Lower leg skin (tissue), 4 donors: ENCODE measurements at regions not wholly inside any gene's neighbourhood (a gene's known extent, or its start where the extent isn't known, plus 50 kb on each side); places are given as distances from the start of the nearest gene placed in this dataset.

Experiments
- DNase-seq, 2 donors: peaks; one replicate each; pipeline ENCODE4 v3.0.0-alpha.2; 2019; ENCODE audit warnings: low spot score in 2 of 2
- H3K4me3 ChIP-seq: fragments of 200-600 bp; sonication (generic); 2 replicates; pipeline ENCODE4 v1.5.1; 2017; ENCODE audit warnings: mild to moderate bottlenecking, low read depth; ENCODE audit not compliant: poor library complexity, severe bottlenecking
- POLR2A ChIP-seq, 2 donors: fragments of 450-650 bp; IDR thresholded peaks; one replicate each; pipeline ENCODE4 v1.6.1; 2016 to 2017; ENCODE audit warnings: antibody characterized with exemption in 2 of 2, mild to moderate bottlenecking in 1 of 2, moderate library complexity in 1 of 2
- WGBS, 2 donors: methylation state at CpG; one replicate each; pipeline ENCODE4 v1.1.5; 2018; 5-methylcytosine and 5-hydroxymethylcytosine counted together
- intact Hi-C: fragments of 100-400 bp; cut with DNase I; formaldehyde crosslinking; loops from one replicate; pipeline ENCODE4 v1.15.0; 2023; ENCODE audit warnings: low total_unique reads
- TF ChIP-seq, protein P1 (sequence below), 3 donors: fragments of 450-650 bp; IDR thresholded peaks; one replicate each; pipeline ENCODE4 v1.5.1; 2016; ENCODE audit warnings: antibody characterized with exemption in 3 of 3, mild to moderate bottlenecking in 3 of 3, moderate library complexity in 2 of 3

DNA sequence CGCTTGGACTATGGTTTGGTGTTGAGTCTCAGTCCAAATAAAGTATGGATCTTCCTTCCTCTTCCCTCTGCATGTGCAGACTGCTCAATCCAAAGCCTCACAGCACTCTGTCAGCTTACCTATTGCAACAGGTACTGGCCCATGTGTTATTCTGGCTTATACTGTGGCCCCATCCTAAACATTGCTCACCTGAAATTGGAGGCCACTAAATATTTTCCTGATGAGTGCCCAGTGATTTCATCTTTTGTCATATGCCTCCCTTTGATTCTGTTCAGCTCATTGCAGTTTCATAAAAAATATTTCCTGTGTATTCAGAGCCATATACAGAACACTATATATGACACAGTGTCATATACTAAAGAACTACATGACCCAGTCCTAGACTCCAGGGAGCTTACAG is 86.3 kb upstream of the FAM136A start:
- H3K4me3 ChIP-seq = no peak overlapping the region
- no peak for DNase-seq
- 87 to 100% methylated on average over 1 of the region's 1 CpG for WGBS, 2 donors
- intact Hi-C loops = no loop called here
- no peak for TF ChIP-seq POLR2A (IDR thresholded peaks at IDR 0.05)
- TF ChIP-seq, protein P1, sequence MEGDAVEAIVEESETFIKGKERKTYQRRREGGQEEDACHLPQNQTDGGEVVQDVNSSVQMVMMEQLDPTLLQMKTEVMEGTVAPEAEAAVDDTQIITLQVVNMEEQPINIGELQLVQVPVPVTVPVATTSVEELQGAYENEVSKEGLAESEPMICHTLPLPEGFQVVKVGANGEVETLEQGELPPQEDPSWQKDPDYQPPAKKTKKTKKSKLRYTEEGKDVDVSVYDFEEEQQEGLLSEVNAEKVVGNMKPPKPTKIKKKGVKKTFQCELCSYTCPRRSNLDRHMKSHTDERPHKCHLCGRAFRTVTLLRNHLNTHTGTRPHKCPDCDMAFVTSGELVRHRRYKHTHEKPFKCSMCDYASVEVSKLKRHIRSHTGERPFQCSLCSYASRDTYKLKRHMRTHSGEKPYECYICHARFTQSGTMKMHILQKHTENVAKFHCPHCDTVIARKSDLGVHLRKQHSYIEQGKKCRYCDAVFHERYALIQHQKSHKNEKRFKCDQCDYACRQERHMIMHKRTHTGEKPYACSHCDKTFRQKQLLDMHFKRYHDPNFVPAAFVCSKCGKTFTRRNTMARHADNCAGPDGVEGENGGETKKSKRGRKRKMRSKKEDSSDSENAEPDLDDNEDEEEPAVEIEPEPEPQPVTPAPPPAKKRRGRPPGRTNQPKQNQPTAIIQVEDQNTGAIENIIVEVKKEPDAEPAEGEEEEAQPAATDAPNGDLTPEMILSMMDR (IDR thresholded peaks at IDR 0.05) = no peak

DNA sequence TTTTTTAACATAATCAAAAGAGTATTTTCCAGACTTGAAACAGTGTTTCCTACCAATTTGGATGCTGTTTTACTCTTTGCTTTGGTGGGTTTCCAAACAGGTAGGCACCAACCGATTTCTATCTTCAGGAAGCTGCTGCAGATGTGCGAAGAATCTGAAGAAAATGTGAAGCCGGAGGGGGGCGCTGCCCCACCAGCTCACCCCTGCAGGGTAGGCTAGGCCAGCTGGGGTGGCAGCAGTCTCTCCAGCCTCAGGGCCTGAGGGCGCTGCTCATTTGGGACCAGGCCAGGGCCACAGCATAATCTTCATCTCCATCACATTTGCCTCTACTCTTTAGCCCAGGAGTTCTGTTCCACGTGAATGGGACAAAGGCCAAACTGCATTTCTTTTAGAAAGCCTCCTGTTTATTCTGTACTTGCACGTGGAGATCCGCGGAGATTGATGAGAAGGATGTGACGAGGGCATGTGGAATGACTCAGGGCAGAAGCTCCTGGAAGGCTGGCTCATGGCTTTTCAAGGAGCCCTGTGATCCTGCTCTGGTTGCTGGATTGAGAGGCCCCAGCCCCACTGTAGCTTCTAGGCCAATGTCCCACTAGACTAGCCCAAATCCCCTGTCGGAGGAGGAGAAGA is 84.2 kb upstream of the FAM136A start:
- TF ChIP-seq POLR2A (IDR thresholded peaks at IDR 0.05) = no peak
- TF ChIP-seq, protein P1 (IDR thresholded peaks at IDR 0.05) = no peak
- WGBS, 2 donors = 66 to 67% methylated on average over 11 of the region's 11 CpGs
- intact Hi-C loops = no loop called here
- no peak for DNase-seq
- H3K4me3 ChIP-seq = no peak overlapping the region

DNA sequence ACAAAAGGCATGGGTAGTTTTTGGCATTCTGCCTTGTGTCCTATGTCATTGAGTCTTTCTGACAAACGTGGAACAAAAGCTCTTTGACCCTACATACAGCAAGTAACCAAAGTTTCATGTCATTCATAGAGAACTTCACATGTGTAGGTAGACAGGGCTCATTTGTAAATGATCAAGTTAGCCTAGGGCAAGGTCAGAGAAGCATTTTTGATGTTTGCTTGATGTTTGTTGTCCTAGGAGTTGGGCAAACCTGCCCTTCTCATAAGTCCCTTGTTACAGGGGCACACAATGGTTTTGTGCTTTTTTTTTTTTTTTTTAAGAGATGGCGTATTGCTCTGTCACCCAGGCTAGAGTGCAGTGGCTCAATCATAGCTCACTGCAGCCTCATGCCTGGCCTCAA is 83.3 kb upstream of the FAM136A start:
- H3K4me3 ChIP-seq = no peak overlapping the region
- TF ChIP-seq POLR2A (IDR thresholded peaks at IDR 0.05) = no peak
- TF ChIP-seq, protein P1 (IDR thresholded peaks at IDR 0.05) = no peak
- intact Hi-C loops = no loop called here
- DNase-seq = no peak
- 58 to 81% methylated on average over 2 of the region's 2 CpGs for WGBS, 2 donors

DNA sequence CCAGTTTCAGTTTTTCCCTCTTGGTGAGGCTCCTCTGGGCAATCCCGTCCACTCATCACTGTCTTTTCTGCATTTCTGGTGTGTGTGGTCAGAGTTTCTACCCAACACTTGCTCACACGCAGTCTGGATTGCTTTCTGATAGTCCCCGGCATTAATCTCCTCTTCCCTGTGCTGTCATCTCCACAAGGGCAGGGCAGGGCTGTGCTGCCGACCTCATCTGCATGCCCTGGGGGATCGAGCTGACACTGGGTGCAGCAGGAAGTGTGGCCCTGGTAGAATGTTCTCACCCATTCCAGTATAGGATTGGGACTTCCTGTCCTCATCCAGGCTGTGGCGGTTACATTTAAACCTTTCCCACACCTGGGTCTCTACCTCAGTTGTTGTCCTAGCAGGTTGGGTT is 80.0 kb upstream of the FAM136A start:
- intact Hi-C loops = no loop called here
- TF ChIP-seq, protein P1 (IDR thresholded peaks at IDR 0.05) = no peak
- no peak for TF ChIP-seq POLR2A (IDR thresholded peaks at IDR 0.05)
- WGBS, 2 donors = 35 to 37% methylated on average over 6 of the region's 6 CpGs
- no peak overlapping the region for H3K4me3 ChIP-seq
- DNase-seq = no peak

DNA sequence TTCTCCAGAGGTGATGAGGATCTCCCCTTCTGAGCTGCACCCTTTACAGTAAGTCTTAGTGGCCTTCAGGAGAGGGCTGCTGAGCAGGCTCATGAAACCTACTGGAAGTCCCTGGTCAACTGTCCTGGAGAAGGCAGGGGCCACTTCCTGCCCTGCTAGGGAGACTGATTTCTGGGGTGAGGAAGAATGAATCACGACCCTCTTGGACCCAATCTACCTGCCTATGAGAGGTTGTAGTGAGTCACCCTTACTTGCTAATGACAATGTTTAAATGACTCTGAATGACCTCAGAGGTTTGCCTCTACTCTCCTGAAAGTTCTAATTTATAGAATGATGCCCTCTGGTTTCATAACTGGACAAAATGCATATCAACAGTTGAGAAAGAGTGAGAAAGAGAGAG is 79.4 kb upstream of the FAM136A start:
- WGBS, 2 donors = 54 to 67% methylated on average over 1 of the region's 1 CpG
- no peak for DNase-seq
- intact Hi-C loops = no loop called here
- H3K4me3 ChIP-seq = no peak overlapping the region
- no peak for TF ChIP-seq POLR2A (IDR thresholded peaks at IDR 0.05)

DNA sequence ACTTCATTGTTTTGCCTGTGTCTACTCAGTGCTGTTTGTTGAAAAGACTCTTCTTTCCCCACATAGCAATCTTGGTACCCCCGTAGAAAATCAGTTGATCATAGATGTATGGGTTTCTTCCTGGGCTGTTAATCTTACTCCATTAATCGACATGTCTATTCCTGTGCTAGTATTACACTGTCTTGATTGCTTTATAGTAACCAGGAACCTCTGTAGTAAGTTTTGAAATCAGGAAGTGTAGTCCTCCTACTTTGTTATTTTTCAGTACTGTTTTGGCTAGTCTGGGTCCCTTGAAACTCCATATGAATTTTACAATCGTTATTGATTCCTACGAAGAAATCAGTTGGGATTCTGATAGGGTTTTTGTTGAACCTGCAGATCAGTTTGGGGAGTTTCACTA is 78.8 kb upstream of the FAM136A start:
- intact Hi-C loops = no loop called here
- 75 to 86% methylated on average over 4 of the region's 4 CpGs for WGBS, 2 donors
- TF ChIP-seq, protein P1 (IDR thresholded peaks at IDR 0.05) = no peak
- TF ChIP-seq POLR2A (IDR thresholded peaks at IDR 0.05) = no peak

More for the DNA sequence above, 78.8 kb upstream of the FAM136A start:
- no peak for DNase-seq
- no peak overlapping the region for H3K4me3 ChIP-seq
